ENCODE measurements at regions not wholly inside any gene's neighbourhood (a gene's known extent, or its start where the extent isn't known, plus 50 kb on each side); places are given as distances from the start of the nearest gene placed in this dataset.

DNA sequence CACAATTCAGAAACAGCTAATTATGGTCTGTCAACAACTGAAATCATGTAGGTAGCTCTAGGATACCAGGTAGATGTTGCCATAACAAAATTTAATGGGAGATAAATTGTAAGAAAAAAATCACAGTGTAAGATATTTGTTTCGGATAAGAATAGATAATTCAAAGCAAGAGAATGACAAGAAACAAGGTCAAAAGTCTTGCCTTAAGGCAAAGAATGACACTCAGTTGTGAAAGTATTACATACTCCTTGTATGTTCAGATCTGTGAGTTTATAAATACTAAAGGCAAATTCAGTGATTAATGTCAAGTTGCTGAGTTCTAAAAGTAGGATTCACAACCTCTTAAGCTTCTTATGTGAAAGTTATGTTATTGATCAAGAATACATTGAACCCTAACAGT lies 772.2 kb upstream of the SGO1 start:
- H3K4me2 ChIP-seq (ENCODE audit: insufficient read depth in 1 of 2, low read depth in 2 of 2, low read length in 2 of 2), result no peak overlapping the region
- POLR2A ChIA-PET (ENCODE audit: partially characterized antibody), result no interaction called here
- FAIRE-seq, result no peak
- no peak overlapping the region for H3K9ac ChIP-seq (replicated peaks in 1 of 4; ENCODE audit: extremely low read depth in 1 of 4, low read depth in 3 of 4, low read length in 3 of 4)
- 90 to 100% methylated on average over 1 of the region's 1 CpG for WGBS, 2 experiments (ENCODE audit: extremely low coverage in 1 of 2, insufficient coverage in 1 of 2, insufficient read length in 1 of 2, insufficient replicate concordance in 2 of 2, low coverage in 1 of 2, low lambda C conversion rate in 2 of 2, missing lambda C conversion rate in 1 of 2)
- H3K79me2 ChIP-seq (ENCODE audit: control insufficient read depth in 1 of 2, insufficient read depth in 2 of 2, low read length in 2 of 2), result no peaks in the 10 kb centered on the region
- no peak overlapping the region for H4K91ac ChIP-seq (replicated peaks; ENCODE audit: insufficient read length, low read length)
- no peaks in the 10 kb centered on the region for H3K27me3 ChIP-seq (replicated peaks in 1 of 4; ENCODE audit: control insufficient read depth in 3 of 4, extremely low read depth in 1 of 4, insufficient read depth in 3 of 4, low read length in 3 of 4)
- H3K9me3 ChIP-seq (ENCODE audit: insufficient read depth in 2 of 2, low read depth in 1 of 2, low read length in 1 of 2), result no peaks in the 10 kb centered on the region
- no peak overlapping the region for H2AFZ ChIP-seq (ENCODE audit: low read length)
- H3K56ac ChIP-seq (replicated peaks; ENCODE audit: insufficient read length, low read depth, low read length), result no peak overlapping the region
- no peak overlapping the region for H2AK5ac ChIP-seq (ENCODE audit: low read depth, low read length)
- no peak overlapping the region for H3K4ac ChIP-seq (replicated peaks; ENCODE audit: insufficient read length, low read depth, low read length)
- H2BK20ac ChIP-seq (ENCODE audit: low read length), result no peak overlapping the region
- no peak overlapping the region for H2BK12ac ChIP-seq (ENCODE audit: low read depth, low read length)
- no peak overlapping the region for H3K18ac ChIP-seq (ENCODE audit: extremely low read depth, low read length)
- H3K27ac ChIP-seq (ENCODE audit: low read depth, low read length), result no peak overlapping the region
- no peak overlapping the region for H3K23ac ChIP-seq (ENCODE audit: insufficient read length)
- H4K8ac ChIP-seq (ENCODE audit: extremely low read depth, insufficient read depth, low read length), result no peak overlapping the region
- H2BK15ac ChIP-seq (ENCODE audit: low read length), result no peak overlapping the region
- DNase-seq (ENCODE audit: low read depth in 1 of 2, low spot score in 2 of 2), result no peak
- no peak overlapping the region for H2BK120ac ChIP-seq (replicated peaks; ENCODE audit: low read depth, low read length)
- H3K23me2 ChIP-seq (ENCODE audit: low read depth, low read length), result no peaks in the 10 kb centered on the region; the same call in 1 of the 2 replicates
- H3K79me1 ChIP-seq (ENCODE audit: low read depth, low read length), result no peaks in the 10 kb centered on the region
- H3K36me3 ChIP-seq (ENCODE audit: control insufficient read depth in 2 of 4, insufficient read depth in 4 of 4, low read length in 3 of 4), result no peaks in the 10 kb centered on the region
- H3K14ac ChIP-seq (ENCODE audit: insufficient read length), result no peak overlapping the region
- CTCF ChIA-PET (ENCODE audit: partially characterized antibody), result interaction anchor here (1.3 to 2.1 kb wide), 2 partner anchors 18 to 28 kb away, joined by 4 read pairs; no protein-coding TSS in a partner anchor
- no peak overlapping the region for H3K4me3 ChIP-seq (ENCODE audit: extremely low read depth in 1 of 4, insufficient read depth in 2 of 4, low read depth in 3 of 4, low read length in 4 of 4)
- no peak overlapping the region for H4K5ac ChIP-seq (ENCODE audit: insufficient read length, low read depth, low read length)
- no peaks in the 10 kb centered on the region for H4K20me1 ChIP-seq (replicated peaks in 1 of 2; ENCODE audit: control insufficient read depth in 1 of 2, insufficient read depth in 2 of 2, low read length in 2 of 2)
- H2BK5ac ChIP-seq (ENCODE audit: low read depth, low read length), result no peak overlapping the region
- peaks cover 0 to 3% (median 0%) of the 10 kb centered on the region in 4 experiments; a peak in 2 of 7 replicates for H3K4me1 ChIP-seq (replicated peaks in 1 of 4; ENCODE audit: control insufficient read depth in 3 of 4, insufficient read depth in 4 of 4, low read length in 3 of 4)
- no peak for TF ChIP-seq EP300 (IDR thresholded peaks at IDR 0.05; ENCODE audit: borderline replicate concordance in 1 of 2, low read depth in 2 of 2, low read length in 2 of 2)
- no peak for TF ChIP-seq USF2 (IDR thresholded peaks at IDR 0.05; ENCODE audit: low read length)
- TF ChIP-seq SRF (IDR thresholded peaks at IDR 0.05; ENCODE audit: low read depth, low read length), result no peak
- TF ChIP-seq, protein P1, sequence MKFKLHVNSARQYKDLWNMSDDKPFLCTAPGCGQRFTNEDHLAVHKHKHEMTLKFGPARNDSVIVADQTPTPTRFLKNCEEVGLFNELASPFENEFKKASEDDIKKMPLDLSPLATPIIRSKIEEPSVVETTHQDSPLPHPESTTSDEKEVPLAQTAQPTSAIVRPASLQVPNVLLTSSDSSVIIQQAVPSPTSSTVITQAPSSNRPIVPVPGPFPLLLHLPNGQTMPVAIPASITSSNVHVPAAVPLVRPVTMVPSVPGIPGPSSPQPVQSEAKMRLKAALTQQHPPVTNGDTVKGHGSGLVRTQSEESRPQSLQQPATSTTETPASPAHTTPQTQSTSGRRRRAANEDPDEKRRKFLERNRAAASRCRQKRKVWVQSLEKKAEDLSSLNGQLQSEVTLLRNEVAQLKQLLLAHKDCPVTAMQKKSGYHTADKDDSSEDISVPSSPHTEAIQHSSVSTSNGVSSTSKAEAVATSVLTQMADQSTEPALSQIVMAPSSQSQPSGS (IDR thresholded peaks at IDR 0.05; ENCODE audit: low read length), result no peak
- no peak for TF ChIP-seq CEBPB (IDR thresholded peaks at IDR 0.05; ENCODE audit: low read depth, low read length)
- TF ChIP-seq TEAD4 (IDR thresholded peaks at IDR 0.05; ENCODE audit: low read depth, low read length), result no peak
- no peak for TF ChIP-seq KDM5A (IDR thresholded peaks at IDR 0.05; ENCODE audit: low read length)
